Lung (tissue), 11 donors: ENCODE measurements at regions not wholly inside any gene's neighbourhood (a gene's known extent, or its start where the extent isn't known, plus 50 kb on each side); places are given as distances from the start of the nearest gene placed in this dataset.

Experiments
- ATAC-seq: fragments of 200-7000 bp; cut with Tn5 transposase; one replicate; pipeline ENCODE4 v1.9.1; 2020; ENCODE audit warnings: moderate number of reproducible peaks; ENCODE audit not compliant: insufficient read depth, low FRiP score
- DNase-seq, 3 donors: peaks; one replicate each; pipeline ENCODE4 v3.0.0-alpha.2; 2013 to 2017
- H3K27ac ChIP-seq, 2 donors: one replicate each; pipeline ENCODE4 v1.5.1; 2013; ENCODE audit warnings: mild to moderate bottlenecking in 2 of 2, moderate library complexity in 2 of 2, control low read depth in 1 of 2, inconsistent platforms in 1 of 2, low read depth in 1 of 2, low read length in 1 of 2
- H3K27me3 ChIP-seq, 3 donors: one replicate each; pipeline ENCODE4 v1.5.1; 2013; ENCODE audit warnings: low read length in 2 of 3; ENCODE audit not compliant: control insufficient read depth in 3 of 3, insufficient read depth in 3 of 3
- H3K36me3 ChIP-seq, 4 donors: one replicate each; pipeline ENCODE4 v1.5.1; 2013; ENCODE audit warnings: low read length in 4 of 4, mild to moderate bottlenecking in 1 of 4, moderate library complexity in 1 of 4; ENCODE audit not compliant: control insufficient read depth in 4 of 4, insufficient read depth in 4 of 4
- H3K4me1 ChIP-seq, 5 donors: one replicate each; pipeline ENCODE4 v1.5.1; 2013; ENCODE audit warnings: low read length in 5 of 5, mild to moderate bottlenecking in 2 of 5, moderate library complexity in 1 of 5; ENCODE audit not compliant: control insufficient read depth in 5 of 5, insufficient read depth in 5 of 5
- H3K4me3 ChIP-seq: one replicate; pipeline ENCODE4 v1.5.1; 2013; ENCODE audit warnings: mild to moderate bottlenecking, control low read depth, moderate library complexity
- H3K9ac ChIP-seq, 2 donors: one replicate each; pipeline ENCODE4 v1.5.1; 2013; ENCODE audit warnings: low read length in 2 of 2, control low read depth in 1 of 2; ENCODE audit not compliant: insufficient read depth in 1 of 2
- H3K9me3 ChIP-seq, 4 donors: one replicate each; pipeline ENCODE4 v1.5.1; 2013; ENCODE audit warnings: low read length in 3 of 4, mild to moderate bottlenecking in 1 of 4, moderate library complexity in 1 of 4; ENCODE audit not compliant: control insufficient read depth in 4 of 4, insufficient read depth in 3 of 4
- WGBS, 2 donors: extraction: QIAGEN DNeasy Blood & Tissue Kit; methylation state at CpG; one replicate each; pipeline ENCODE4 v1.1.7; 2013; 5-methylcytosine and 5-hydroxymethylcytosine counted together
- TF ChIP-seq, protein P1 (sequence below): IDR thresholded peaks from 2 replicates; pipeline ENCODE4 v1.5.1; 2012; ENCODE audit warnings: mild to moderate bottlenecking; ENCODE audit errors: control extremely low read depth, extremely low read depth
- donor health status: control.
- donor health status: control.
- donor health status: Bipolar disorder and iron deficiency.
- donor health status: healthy.
- donor health status: DM: yes; HTN: yes; CAD: no.

GRCh38 chr2:17061028-17061427, 395.4 kb upstream of the CYRIA start:
- no peak overlapping the region for H3K9ac ChIP-seq
- no peaks in the 10 kb centered on the region for H3K27me3 ChIP-seq
- TF ChIP-seq, protein P1, sequence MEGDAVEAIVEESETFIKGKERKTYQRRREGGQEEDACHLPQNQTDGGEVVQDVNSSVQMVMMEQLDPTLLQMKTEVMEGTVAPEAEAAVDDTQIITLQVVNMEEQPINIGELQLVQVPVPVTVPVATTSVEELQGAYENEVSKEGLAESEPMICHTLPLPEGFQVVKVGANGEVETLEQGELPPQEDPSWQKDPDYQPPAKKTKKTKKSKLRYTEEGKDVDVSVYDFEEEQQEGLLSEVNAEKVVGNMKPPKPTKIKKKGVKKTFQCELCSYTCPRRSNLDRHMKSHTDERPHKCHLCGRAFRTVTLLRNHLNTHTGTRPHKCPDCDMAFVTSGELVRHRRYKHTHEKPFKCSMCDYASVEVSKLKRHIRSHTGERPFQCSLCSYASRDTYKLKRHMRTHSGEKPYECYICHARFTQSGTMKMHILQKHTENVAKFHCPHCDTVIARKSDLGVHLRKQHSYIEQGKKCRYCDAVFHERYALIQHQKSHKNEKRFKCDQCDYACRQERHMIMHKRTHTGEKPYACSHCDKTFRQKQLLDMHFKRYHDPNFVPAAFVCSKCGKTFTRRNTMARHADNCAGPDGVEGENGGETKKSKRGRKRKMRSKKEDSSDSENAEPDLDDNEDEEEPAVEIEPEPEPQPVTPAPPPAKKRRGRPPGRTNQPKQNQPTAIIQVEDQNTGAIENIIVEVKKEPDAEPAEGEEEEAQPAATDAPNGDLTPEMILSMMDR: no peak
- H3K36me3 ChIP-seq: no peaks in the 10 kb centered on the region
- no peak overlapping the region for H3K27ac ChIP-seq
- H3K4me1 ChIP-seq: no peaks in the 10 kb centered on the region
- 95 to 97% methylated on average over 2 of the region's 2 CpGs for WGBS, 2 donors
- H3K4me3 ChIP-seq: no peak overlapping the region
- DNase-seq (no peak), ATAC-seq (no peak)
- no peaks in the 10 kb centered on the region for H3K9me3 ChIP-seq

GRCh38 chr2:17059458-17059857, 393.8 kb upstream of the CYRIA start:
- Histone ChIP-seq H3K36me3 (no peaks in the 10 kb centered on the region), H3K4me3 (no peak overlapping the region), H3K27ac (no peak overlapping the region), H3K9me3 (no peaks in the 10 kb centered on the region), H3K27me3 (no peaks in the 10 kb centered on the region), H3K4me1 (no peaks in the 10 kb centered on the region), H3K9ac (no peak overlapping the region)
- WGBS, 2 donors: 85 to 88% methylated on average over 1 of the region's 1 CpG
- ATAC-seq (no peak), DNase-seq (peak in 1 of 3 donors; percentile 6)
- TF ChIP-seq, protein P1: no peak

GRCh38 chr2:17058772-17059402, 393.3 kb upstream of the CYRIA start:
- 67 to 82% methylated on average over 3 of the region's 3 CpGs for WGBS, 2 donors
- Histone ChIP-seq H3K36me3 (no peaks in the 10 kb centered on the region), H3K4me3 (no peak overlapping the region), H3K4me1 (no peaks in the 10 kb centered on the region), H3K9me3 (no peaks in the 10 kb centered on the region), H3K9ac (no peak overlapping the region), H3K27ac (no peak overlapping the region), H3K27me3 (no peaks in the 10 kb centered on the region)
- ATAC-seq (no peak), DNase-seq (peak in 2 of 3 donors; percentile 6 to 28)
- TF ChIP-seq, protein P1: no peak
